HUES64 (cell line): ENCODE measurements at regions not wholly inside any gene's neighbourhood (a gene's known extent, or its start where the extent isn't known, plus 50 kb on each side); places are given as distances from the start of the nearest gene placed in this dataset.

ENCODE experiments used
- H3K27ac ChIP-seq: 2 replicates; pipeline ENCODE4 v1.7.0; 2013; ENCODE audit warnings: low read depth, low read length, inconsistent platforms
- H3K27me3 ChIP-seq: 2 replicates; pipeline ENCODE4 v1.6.1; 2013; ENCODE audit warnings: mild to moderate bottlenecking, low read length; ENCODE audit not compliant: insufficient read depth
- H3K36me3 ChIP-seq: 2 replicates; pipeline ENCODE4 v1.6.1; 2013; ENCODE audit warnings: mild to moderate bottlenecking, low read length; ENCODE audit not compliant: insufficient read depth
- H3K4me1 ChIP-seq: 2 replicates; pipeline ENCODE4 v1.6.1; 2013; ENCODE audit warnings: mild to moderate bottlenecking, low read length, moderate library complexity; ENCODE audit not compliant: insufficient read depth
- H3K4me3 ChIP-seq: 2 replicates; pipeline ENCODE4 v1.5.1; 2013; ENCODE audit warnings: mild to moderate bottlenecking, low read length, moderate library complexity
- H3K9ac ChIP-seq: 2 replicates; pipeline ENCODE4 v1.6.1; 2013; ENCODE audit warnings: mild to moderate bottlenecking, low read depth, low read length
- H3K9me3 ChIP-seq: 2 replicates; pipeline ENCODE4 v1.6.1; 2013; ENCODE audit warnings: low read depth, low read length; ENCODE audit not compliant: insufficient read depth
- WGBS: fragments of 150-250, 120-280 bp; methylation state at CpG from one replicate; pipeline ENCODE4 v1.1.7; 2013; ENCODE audit warnings: missing lambda C conversion rate; 5-methylcytosine and 5-hydroxymethylcytosine counted together

DNA sequence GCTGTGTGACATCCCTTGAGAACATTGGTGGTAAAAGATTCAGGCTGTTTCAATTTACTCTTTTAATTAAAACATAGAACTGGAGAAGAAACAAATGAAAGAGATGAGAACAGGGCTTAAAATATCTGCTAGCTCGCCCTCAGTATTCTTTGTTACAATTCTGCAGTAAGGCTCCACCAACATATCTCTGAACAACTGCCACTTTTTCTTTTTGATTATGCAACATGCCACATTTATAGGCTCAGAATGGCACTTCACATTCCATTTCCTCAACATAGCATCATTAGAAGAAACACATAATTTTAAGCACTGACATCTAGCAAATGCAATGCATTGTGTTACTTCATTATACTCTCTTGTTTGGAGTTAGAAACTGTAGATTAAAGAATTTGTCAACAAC, 1315.2 kb downstream of the LRFN5 start:
- H3K4me3 ChIP-seq = no peak overlapping the region
- no peak overlapping the region for H3K27ac ChIP-seq
- WGBS = 87% methylated on average over 1 of the region's 1 CpG
- no peaks in the 10 kb centered on the region for H3K27me3 ChIP-seq
- H3K9me3 ChIP-seq = no peaks in the 10 kb centered on the region
- H3K9ac ChIP-seq = no peak overlapping the region
- H3K4me1 ChIP-seq = no peaks in the 10 kb centered on the region
- H3K36me3 ChIP-seq = no peaks in the 10 kb centered on the region

DNA sequence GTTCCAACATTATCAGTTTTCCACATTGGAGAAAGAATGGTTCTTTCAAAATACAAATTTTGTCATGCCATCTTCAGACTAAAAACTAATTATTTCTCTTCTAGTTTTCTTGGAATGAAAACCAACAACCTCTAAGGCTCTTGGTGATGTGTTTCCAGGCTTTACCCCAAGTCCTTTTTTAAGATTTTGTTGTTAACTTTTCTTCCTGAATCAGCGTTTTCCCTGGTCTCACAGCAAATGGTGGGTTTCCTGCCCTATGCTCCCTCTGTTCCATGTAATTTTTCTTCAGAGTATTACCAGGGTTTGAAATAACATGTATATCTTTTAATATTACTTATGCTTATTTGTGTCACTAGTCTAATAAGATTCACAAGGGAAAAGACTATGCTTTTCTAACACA, 1311.9 kb downstream of the LRFN5 start:
- no peaks in the 10 kb centered on the region for H3K36me3 ChIP-seq
- no peaks in the 10 kb centered on the region for H3K4me1 ChIP-seq
- 100% methylated on average over 1 of the region's 1 CpG for WGBS
- no peak overlapping the region for H3K9ac ChIP-seq
- no peaks in the 10 kb centered on the region for H3K9me3 ChIP-seq
- H3K27me3 ChIP-seq = no peaks in the 10 kb centered on the region
- H3K4me3 ChIP-seq = no peak overlapping the region
- H3K27ac ChIP-seq = no peak overlapping the region

DNA sequence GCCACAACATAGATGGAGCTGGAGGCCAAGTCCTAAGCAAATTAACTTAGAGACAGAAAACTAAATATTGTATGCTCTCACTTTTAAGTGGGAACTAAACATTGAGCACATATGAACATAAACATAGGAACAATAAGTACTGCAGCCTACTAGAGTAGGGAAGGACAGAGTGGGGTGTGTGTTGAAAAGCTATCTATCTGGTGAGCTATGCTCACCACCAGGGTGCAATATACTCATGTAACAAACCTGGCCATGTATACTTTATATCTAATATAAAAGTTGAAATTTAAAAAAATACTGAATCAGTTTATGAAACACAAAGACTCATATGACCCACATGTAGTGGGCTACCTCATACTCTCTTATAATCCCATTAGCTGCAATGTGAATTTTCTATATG, 1305.0 kb downstream of the LRFN5 start:
- Histone ChIP-seq H3K4me1 (no peaks in the 10 kb centered on the region), H3K27ac (no peak overlapping the region), H3K9me3 (no peaks in the 10 kb centered on the region), H3K4me3 (no peak overlapping the region), H3K27me3 (no peaks in the 10 kb centered on the region), H3K9ac (no peak overlapping the region), H3K36me3 (no peaks in the 10 kb centered on the region)

DNA sequence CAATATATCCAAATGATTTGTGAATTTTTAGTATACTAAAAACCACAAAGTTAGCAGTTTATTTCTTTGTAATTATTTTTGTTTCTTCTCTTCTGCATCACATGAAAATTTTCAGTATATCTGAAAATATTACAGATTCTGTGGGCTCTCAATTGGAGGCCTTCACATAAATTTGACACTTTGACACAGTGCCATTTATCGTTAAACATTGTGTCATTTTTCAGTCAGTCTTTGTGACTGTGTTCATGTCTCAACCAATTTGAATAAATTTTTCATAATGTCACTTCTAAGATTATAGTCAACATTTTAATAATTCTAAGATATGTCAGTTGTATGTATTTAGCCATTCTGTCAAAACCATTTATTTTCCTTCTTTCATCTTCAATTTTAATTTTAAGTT, 1303.0 kb downstream of the LRFN5 start:
- Histone ChIP-seq H3K4me1 (no peaks in the 10 kb centered on the region), H3K36me3 (no peaks in the 10 kb centered on the region), H3K9me3 (no peaks in the 10 kb centered on the region), H3K27me3 (no peaks in the 10 kb centered on the region), H3K4me3 (no peak overlapping the region), H3K9ac (no peak overlapping the region), H3K27ac (no peak overlapping the region)
- WGBS = 100% methylated on average over 1 of the region's 1 CpG

DNA sequence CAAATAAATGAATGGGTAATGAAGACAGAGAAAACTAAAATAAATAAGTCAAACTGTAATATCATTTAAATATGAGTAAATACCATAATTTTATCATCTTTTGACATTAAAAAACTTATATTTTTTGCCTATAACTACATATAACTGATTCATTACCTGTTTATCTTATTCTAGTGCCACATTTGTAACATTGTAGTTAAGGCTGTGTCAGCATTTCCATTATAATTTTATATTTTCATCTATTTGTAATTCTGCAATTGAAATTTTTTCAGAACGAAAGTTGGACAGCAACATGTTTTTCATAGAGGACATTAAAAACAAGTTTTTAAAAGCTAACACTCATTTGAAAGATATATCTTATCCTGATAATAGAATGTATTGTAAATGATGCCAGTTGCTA, 1286.5 kb downstream of the LRFN5 start:
- WGBS = no CpG with 5 or more reads among the region's 1 CpG
- Histone ChIP-seq H3K4me3 (no peak overlapping the region), H3K9ac (no peak overlapping the region)

DNA sequence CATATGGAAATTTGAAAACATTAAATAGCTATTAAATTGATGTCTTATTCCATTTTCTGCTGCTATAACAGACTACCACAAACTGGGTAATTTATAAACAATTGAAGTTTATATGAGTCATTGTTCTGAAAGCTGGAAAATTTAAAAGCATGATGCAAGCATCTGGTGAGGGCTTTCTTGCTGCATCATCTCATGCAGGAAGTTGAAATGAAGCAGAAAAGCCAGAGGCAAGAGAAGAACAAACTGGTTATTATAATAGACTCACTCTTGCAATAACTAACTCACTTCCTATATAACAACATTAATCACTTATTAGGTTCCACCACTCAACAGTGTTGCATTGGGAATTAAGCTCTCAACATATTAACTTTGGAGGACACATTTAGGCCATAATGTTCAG, 1277.4 kb downstream of the LRFN5 start:
- Histone ChIP-seq H3K27me3 (no peaks in the 10 kb centered on the region), H3K9me3 (no peaks in the 10 kb centered on the region), H3K36me3 (no peaks in the 10 kb centered on the region), H3K4me1 (no peaks in the 10 kb centered on the region), H3K27ac (no peak overlapping the region), H3K4me3 (no peak overlapping the region), H3K9ac (no peak overlapping the region)

More for the DNA sequence above, 1286.5 kb downstream of the LRFN5 start:
- no peaks in the 10 kb centered on the region for H3K27me3 ChIP-seq
- H3K27ac ChIP-seq = no peak overlapping the region
- H3K36me3 ChIP-seq = no peaks in the 10 kb centered on the region
- no peaks in the 10 kb centered on the region for H3K9me3 ChIP-seq
- no peaks in the 10 kb centered on the region for H3K4me1 ChIP-seq

DNA sequence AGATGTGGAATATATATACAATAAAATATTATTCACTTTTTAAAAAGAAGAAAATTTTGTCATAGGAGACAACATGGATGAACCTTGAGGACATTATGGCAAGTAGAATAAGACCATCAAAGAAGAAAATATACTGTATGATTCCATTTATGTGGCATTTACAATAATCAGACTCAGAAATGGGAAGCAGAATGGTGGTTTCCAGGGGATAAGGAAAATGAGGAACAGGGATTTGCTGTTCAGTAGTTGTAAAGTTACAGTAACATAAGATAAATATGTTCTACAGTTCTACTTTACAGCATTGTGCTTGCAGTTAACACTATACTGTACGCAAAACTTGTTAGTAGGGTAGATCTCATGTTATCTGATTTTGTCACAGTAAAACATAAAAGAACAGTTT, 1271.0 kb downstream of the LRFN5 start:
- no peaks in the 10 kb centered on the region for H3K36me3 ChIP-seq
- H3K27ac ChIP-seq = no peak overlapping the region
- H3K9ac ChIP-seq = no peak overlapping the region
- no peak overlapping the region for H3K4me3 ChIP-seq
- no CpG with 5 or more reads among the region's 1 CpG for WGBS
- peaks cover 4% of the 10 kb centered on the region; the same call in 1 of the 2 replicates for H3K4me1 ChIP-seq
- H3K9me3 ChIP-seq = no peaks in the 10 kb centered on the region
- H3K27me3 ChIP-seq = no peaks in the 10 kb centered on the region

DNA sequence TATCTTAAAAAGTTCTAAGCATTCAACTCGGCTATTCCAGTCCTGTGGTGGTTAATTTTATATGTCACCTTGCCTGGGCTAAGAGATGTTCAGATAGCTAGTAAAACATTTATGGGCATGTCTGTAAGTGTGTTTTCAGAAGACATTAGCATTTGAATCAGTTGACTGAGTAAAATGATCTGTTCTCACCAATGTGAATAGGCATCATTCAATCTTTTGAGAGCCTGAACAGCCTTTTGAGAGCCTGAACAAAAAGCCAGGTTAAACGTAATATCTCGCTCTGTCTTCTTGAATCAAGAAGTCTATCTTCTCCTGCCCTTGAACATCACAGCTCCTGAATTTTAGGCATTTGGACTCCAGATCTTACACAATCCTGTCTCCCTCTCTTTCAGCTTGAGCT, 1266.1 kb downstream of the LRFN5 start:
- H3K9me3 ChIP-seq = no peaks in the 10 kb centered on the region
- H3K36me3 ChIP-seq = no peaks in the 10 kb centered on the region
- no peak overlapping the region for H3K4me3 ChIP-seq
- H3K9ac ChIP-seq = no peak overlapping the region
- no peak overlapping the region for H3K27ac ChIP-seq
- 75% methylated on average over 3 of the region's 3 CpGs for WGBS
- H3K27me3 ChIP-seq = no peaks in the 10 kb centered on the region
- peaks cover 6% of the 10 kb centered on the region; the same call in 1 of the 2 replicates for H3K4me1 ChIP-seq

DNA sequence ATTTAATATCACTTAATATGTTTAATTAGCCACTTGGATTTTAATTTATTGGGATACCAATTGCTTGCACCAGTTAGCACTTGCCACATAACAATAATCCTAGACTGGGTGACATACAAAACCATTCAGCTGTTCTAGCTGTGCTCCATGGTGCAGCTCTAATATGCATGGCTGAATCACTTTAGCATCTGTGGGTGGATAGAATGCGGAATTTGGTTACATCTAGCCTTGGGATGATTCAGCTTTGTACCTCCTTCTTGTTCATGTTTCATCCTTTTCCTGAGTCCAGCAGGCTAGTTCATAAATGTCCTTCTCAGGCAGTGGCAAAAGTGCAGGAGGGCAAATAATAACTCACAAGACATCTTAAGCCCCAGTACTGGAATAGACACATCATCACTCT, 1263.0 kb downstream of the LRFN5 start:
- H3K4me3 ChIP-seq = no peak overlapping the region
- no peaks in the 10 kb centered on the region for H3K27me3 ChIP-seq
- no peak overlapping the region for H3K9ac ChIP-seq
- WGBS = 100% methylated on average over 1 of the region's 1 CpG
- H3K36me3 ChIP-seq = no peaks in the 10 kb centered on the region
- peaks cover 6% of the 10 kb centered on the region; the same call in 1 of the 2 replicates for H3K4me1 ChIP-seq
- H3K27ac ChIP-seq = no peak overlapping the region
- no peaks in the 10 kb centered on the region for H3K9me3 ChIP-seq

DNA sequence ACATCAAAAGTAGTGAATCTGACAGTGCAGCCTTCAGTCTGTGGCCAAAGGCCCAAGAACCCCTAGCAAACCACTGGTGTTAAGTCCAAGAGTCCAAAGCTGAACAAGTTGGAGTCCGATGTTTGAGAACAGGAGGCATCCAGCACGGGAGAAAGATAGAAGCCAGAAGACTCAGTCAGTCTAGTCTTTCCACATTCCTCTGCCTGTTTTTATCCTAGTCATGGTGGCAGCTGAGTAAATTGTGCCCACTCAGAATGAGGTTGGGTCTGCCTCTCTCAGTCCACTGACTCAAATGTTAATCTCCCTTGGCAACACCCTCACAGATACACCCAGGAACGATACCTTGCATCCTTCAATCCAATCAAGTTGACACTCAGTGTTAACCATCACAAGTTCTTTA, 1255.4 kb downstream of the LRFN5 start:
- Histone ChIP-seq H3K4me3 (no peak overlapping the region), H3K27me3 (no peaks in the 10 kb centered on the region), H3K36me3 (no peaks in the 10 kb centered on the region), H3K27ac (no peak overlapping the region), H3K9ac (no peak overlapping the region), H3K4me1 (no peaks in the 10 kb centered on the region), H3K9me3 (no peaks in the 10 kb centered on the region)
- 91% methylated on average over 3 of the region's 3 CpGs for WGBS

DNA sequence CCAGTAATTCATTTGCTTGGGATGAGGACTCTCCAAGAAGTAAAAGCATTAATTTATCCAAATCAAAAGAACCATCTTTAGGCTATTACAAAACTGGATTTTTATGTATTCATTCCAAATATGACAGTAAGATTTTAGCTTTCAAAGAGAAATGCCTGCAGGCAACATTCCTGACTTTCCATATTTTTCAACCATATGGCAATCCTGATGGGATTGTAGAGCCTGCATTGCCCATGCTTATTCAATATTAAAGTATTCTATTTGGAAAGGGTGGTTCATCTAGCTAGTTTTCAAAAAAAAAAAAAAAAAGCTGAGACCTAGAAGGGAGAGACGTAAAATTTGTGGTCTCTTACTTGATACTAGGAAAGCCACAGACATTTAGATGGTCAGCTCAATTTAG, 1253.7 kb downstream of the LRFN5 start:
- peaks cover under 1% of the 10 kb centered on the region; the same call in 1 of the 2 replicates for H3K4me1 ChIP-seq
- WGBS = 100% methylated on average over 1 of the region's 1 CpG
- no peak overlapping the region for H3K9ac ChIP-seq
- no peaks in the 10 kb centered on the region for H3K9me3 ChIP-seq
- H3K4me3 ChIP-seq = no peak overlapping the region
- no peaks in the 10 kb centered on the region for H3K27me3 ChIP-seq
- H3K27ac ChIP-seq = no peak overlapping the region
- H3K36me3 ChIP-seq = no peaks in the 10 kb centered on the region

DNA sequence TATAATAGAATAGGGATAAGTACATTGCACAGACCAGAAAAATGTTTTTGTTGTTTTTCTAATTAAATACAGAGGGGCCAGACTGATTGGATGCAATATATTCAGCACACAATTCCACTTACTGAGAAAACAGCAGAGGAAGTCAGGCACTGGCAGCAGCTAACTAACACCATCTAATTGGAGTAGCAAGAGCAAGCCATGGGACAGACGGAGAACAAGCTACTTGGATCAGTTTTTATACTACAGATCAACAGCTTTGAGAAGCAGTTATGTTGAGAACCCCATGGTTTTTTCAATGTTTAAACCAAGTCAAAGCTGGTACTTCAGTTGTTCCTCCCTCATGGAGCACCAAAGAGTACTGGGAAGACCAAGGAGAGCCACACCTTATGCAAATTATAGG, 1249.4 kb downstream of the LRFN5 start:
- Histone ChIP-seq H3K36me3 (no peaks in the 10 kb centered on the region), H3K9ac (no peak overlapping the region), H3K27ac (no peak overlapping the region), H3K27me3 (no peaks in the 10 kb centered on the region), H3K4me3 (no peak overlapping the region), H3K9me3 (no peaks in the 10 kb centered on the region), H3K4me1 (peaks cover 5% of the 10 kb centered on the region; the same call in 1 of the 2 replicates)
- WGBS = 94% methylated on average over 1 of the region's 1 CpG
